ENCODE measurements at regions not wholly inside any gene's neighbourhood (a gene's known extent, or its start where the extent isn't known, plus 50 kb on each side); places are given as distances from the start of the nearest gene placed in this dataset.

- dilution Hi-C loops (cut with MboI; ENCODE audit: extremely low pct_ligation_motif_present, low sequenced_read_pairs) = no loop called here
- Histone ChIP-seq H3K4me3 (ENCODE audit: control insufficient read depth in 2 of 3, extremely low read depth in 1 of 3, insufficient read depth in 2 of 3, low read depth in 1 of 3, low read length in 3 of 3) (no peak overlapping the region), H2AFZ (ENCODE audit: control insufficient read depth, low read length) (no peak overlapping the region), H3K79me2 (ENCODE audit: control insufficient read depth, insufficient read depth, low read length) (no peaks in the 10 kb centered on the region), H3K36me3 (ENCODE audit: control insufficient read depth in 2 of 2, extremely low read depth in 1 of 2, insufficient read depth in 2 of 2, low read length in 2 of 2) (no peaks in the 10 kb centered on the region), H3K4me1 (ENCODE audit: control insufficient read depth, extremely low read depth, insufficient read depth, low read length) (no peaks in the 10 kb centered on the region), H3K9ac (ENCODE audit: control insufficient read depth, extremely low read depth, insufficient read depth, low read length) (no peak overlapping the region), H3K4me2 (ENCODE audit: control insufficient read depth, extremely low read depth, insufficient read depth, low read depth, low read length) (no peak overlapping the region), H3K9me1 (ENCODE audit: control insufficient read depth, extremely low read depth, insufficient read depth, low read length) (no peaks in the 10 kb centered on the region), H3K27ac (ENCODE audit: control insufficient read depth, insufficient read depth, low read length) (no peak overlapping the region), H3K27me3 (ENCODE audit: control insufficient read depth, extremely low read depth, insufficient read depth, low read length) (no peaks in the 10 kb centered on the region), H4K20me1 (ENCODE audit: control insufficient read depth, extremely low read depth, insufficient read depth, low read length) (no peaks in the 10 kb centered on the region), H3K9me3 (ENCODE audit: control insufficient read depth, low read depth, low read length) (no peaks in the 10 kb centered on the region)
- DNase-seq (ENCODE audit: low read depth, low spot score) (no peak), FAIRE-seq (no peak)
- TF ChIP-seq CTCF (optimal IDR thresholded peaks at IDR 0.05 in 1 of 3, IDR thresholded peaks at IDR 0.05 in 1 of 3, conservative IDR thresholded peaks at IDR 0.05 in 1 of 3; ENCODE audit: extremely low read depth in 1 of 3, insufficient read depth in 2 of 3, low read length in 3 of 3) (no peak), EZH2 (IDR thresholded peaks at IDR 0.05; ENCODE audit: low read length) (no peak)
Observed at GRCh38 chr3:28076246-28076645, 165.2 kb upstream of the CMC1 start.

GRCh38 chr3:28077572-28077971 is 163.8 kb upstream of the CMC1 start:
- TF ChIP-seq CTCF (optimal IDR thresholded peaks at IDR 0.05 in 1 of 3, IDR thresholded peaks at IDR 0.05 in 1 of 3, conservative IDR thresholded peaks at IDR 0.05 in 1 of 3; ENCODE audit: extremely low read depth in 1 of 3, insufficient read depth in 2 of 3, low read length in 3 of 3) (peak in 2 of 3 experiments; percentile 16 to 18), EZH2 (IDR thresholded peaks at IDR 0.05; ENCODE audit: low read length) (no peak)
- dilution Hi-C loops (cut with MboI; ENCODE audit: extremely low pct_ligation_motif_present, low sequenced_read_pairs) = no loop called here
- no peak for FAIRE-seq

More at GRCh38 chr3:28077572-28077971, 163.8 kb upstream of the CMC1 start:
- no peaks in the 10 kb centered on the region for H3K9me1 ChIP-seq (ENCODE audit: control insufficient read depth, extremely low read depth, insufficient read depth, low read length)
- H3K27ac ChIP-seq (ENCODE audit: control insufficient read depth, insufficient read depth, low read length) = no peak overlapping the region
- no peak overlapping the region for H3K9ac ChIP-seq (ENCODE audit: control insufficient read depth, extremely low read depth, insufficient read depth, low read length)
- H2AFZ ChIP-seq (ENCODE audit: control insufficient read depth, low read length) = no peak overlapping the region
- no peaks in the 10 kb centered on the region for H3K36me3 ChIP-seq (ENCODE audit: control insufficient read depth in 2 of 2, extremely low read depth in 1 of 2, insufficient read depth in 2 of 2, low read length in 2 of 2)
- no peaks in the 10 kb centered on the region for H4K20me1 ChIP-seq (ENCODE audit: control insufficient read depth, extremely low read depth, insufficient read depth, low read length)
- H3K4me3 ChIP-seq (ENCODE audit: control insufficient read depth in 2 of 3, extremely low read depth in 1 of 3, insufficient read depth in 2 of 3, low read depth in 1 of 3, low read length in 3 of 3) = no peak overlapping the region
- H3K79me2 ChIP-seq (ENCODE audit: control insufficient read depth, insufficient read depth, low read length) = no peaks in the 10 kb centered on the region
- no peaks in the 10 kb centered on the region for H3K27me3 ChIP-seq (ENCODE audit: control insufficient read depth, extremely low read depth, insufficient read depth, low read length)
- no peak for DNase-seq (ENCODE audit: low read depth, low spot score)
- no peaks in the 10 kb centered on the region for H3K4me1 ChIP-seq (ENCODE audit: control insufficient read depth, extremely low read depth, insufficient read depth, low read length)
- H3K9me3 ChIP-seq (ENCODE audit: control insufficient read depth, low read depth, low read length) = no peaks in the 10 kb centered on the region
- no peak overlapping the region for H3K4me2 ChIP-seq (ENCODE audit: control insufficient read depth, extremely low read depth, insufficient read depth, low read depth, low read length)

Measured in keratinocyte (primary cell).